GM13976 (cell line): ENCODE measurements at regions not wholly inside any gene's neighbourhood (a gene's known extent, or its start where the extent isn't known, plus 50 kb on each side); places are given as distances from the start of the nearest gene placed in this dataset.

ENCODE experiments used
- DNase-seq: peaks from one replicate; pipeline ENCODE4 v3.0.0; 2012; ENCODE audit warnings: low spot score
- in situ Hi-C: fragments of 300-500 bp; cut with MboI; formaldehyde crosslinking; loops from one replicate; pipeline ENCODE4 v1.12.0; 2022; ENCODE audit warnings: low sequenced_read_pairs, mixed read lengths, inconsistent platforms; ENCODE audit not compliant: unreplicated experiment
- TF ChIP-seq, protein P1 (sequence below): IDR thresholded peaks from 2 replicates; pipeline ENCODE4 v1.5.1; 2012; ENCODE audit warnings: borderline replicate concordance, mild to moderate bottlenecking; ENCODE audit not compliant: insufficient read depth; ENCODE audit errors: extremely low read depth, missing control alignments, control extremely low read depth

DNA sequence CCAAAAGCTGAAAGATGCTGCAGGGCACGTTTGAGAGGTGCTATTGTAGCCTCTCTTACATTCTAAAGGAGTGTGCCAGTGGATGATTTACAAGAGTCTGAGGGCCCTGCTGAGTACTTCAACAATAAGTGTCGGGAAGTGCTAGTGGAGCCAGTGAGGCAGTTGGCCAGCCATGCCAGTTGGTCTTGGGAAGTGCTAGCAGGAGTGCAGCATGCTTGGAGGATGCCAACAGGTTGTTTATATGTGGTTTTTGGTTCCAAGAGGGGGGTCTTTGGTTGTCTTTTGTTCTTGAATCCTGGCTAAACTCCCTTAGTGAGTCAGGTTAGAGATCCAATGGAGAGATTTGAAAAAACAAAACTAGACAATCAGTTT lies 335.3 kb downstream of the PABPC4L start:
- in situ Hi-C loops, result no loop called here
- TF ChIP-seq, protein P1, sequence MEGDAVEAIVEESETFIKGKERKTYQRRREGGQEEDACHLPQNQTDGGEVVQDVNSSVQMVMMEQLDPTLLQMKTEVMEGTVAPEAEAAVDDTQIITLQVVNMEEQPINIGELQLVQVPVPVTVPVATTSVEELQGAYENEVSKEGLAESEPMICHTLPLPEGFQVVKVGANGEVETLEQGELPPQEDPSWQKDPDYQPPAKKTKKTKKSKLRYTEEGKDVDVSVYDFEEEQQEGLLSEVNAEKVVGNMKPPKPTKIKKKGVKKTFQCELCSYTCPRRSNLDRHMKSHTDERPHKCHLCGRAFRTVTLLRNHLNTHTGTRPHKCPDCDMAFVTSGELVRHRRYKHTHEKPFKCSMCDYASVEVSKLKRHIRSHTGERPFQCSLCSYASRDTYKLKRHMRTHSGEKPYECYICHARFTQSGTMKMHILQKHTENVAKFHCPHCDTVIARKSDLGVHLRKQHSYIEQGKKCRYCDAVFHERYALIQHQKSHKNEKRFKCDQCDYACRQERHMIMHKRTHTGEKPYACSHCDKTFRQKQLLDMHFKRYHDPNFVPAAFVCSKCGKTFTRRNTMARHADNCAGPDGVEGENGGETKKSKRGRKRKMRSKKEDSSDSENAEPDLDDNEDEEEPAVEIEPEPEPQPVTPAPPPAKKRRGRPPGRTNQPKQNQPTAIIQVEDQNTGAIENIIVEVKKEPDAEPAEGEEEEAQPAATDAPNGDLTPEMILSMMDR, result no peak
- no peak for DNase-seq

DNA sequence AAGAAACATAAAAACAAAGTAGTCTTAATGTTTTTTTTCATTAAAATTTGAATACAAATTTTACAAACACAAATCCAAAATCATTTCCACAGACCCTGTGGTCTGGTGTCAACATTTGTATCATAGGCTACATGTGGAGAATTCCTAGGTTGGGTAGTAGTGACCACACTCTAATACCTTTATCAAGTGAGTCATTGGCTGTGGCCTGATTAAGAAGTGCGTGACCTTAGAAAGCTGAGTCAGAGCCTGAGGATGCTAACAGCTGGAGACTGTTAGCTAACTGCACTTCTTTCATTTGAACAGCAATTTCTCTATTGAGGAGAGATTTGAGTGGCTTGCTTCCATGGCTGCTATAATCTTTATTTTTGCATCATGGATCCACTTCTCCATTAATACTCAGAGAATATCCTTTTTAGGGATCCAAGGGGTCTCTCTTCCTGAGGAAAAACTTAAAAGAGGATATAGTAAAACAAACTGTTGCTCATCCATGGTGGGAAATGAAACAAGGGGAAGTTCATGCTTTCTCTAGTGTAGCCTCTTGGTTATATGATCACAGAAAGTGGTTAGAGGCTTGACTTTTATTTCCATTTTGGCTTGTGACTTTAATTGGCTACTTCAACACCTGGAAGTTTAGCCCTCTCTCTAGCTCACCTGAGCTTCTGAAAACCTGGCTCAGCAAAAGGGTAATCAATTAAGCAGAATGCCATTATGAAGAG lies 335.8 kb downstream of the PABPC4L start:
- DNase-seq, result no peak
- TF ChIP-seq, protein P1, result no peak
- in situ Hi-C loops, result no loop called here

DNA sequence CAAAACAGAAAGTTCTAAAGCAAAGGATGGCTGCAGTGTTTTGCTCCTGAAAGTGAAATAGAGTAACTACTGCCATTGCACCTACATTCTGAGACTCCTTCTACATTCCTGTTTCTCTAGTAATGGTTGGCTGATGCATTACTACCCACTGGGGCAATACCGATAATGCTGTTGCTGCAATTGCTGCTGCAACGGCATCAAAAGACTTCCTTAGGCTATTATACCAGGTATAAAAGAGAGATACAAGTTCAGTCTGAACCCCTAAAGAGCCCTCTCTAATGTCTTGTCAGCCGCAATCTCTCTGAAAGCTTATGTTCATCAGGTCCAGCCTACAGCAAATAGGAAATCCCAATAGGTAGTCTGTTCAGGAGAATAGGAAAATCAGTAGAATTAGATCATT lies 338.4 kb downstream of the PABPC4L start:
- TF ChIP-seq, protein P1, result no peak
- no peak for DNase-seq
- in situ Hi-C loops, result no loop called here

DNA sequence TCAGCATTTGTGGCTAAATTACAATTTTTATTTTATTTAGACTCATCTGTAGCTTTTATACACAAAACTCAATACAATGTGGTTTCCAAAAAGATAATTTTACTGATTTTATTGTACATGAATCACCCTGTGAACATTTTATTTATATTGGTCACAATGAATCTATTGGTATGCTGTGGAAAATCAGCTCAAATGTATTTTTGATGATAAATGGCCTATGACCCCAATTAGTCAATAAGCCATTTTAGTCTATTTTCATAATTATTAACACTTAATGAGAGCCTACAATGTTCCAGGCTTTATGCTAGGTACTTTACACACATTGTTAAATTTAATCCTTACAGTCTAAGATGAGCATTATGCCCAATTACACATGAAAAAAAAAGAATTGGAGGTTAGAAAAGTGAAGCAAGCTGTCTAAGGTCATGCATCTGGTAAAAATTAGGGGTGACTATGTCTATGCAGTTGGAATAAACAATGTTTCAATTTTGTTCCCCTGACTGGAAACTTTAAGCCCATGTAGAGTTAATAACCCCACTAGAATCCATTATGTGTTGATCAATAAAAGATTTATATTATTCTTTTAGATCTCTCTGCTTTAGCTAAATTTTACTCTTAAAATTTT lies 344.7 kb downstream of the PABPC4L start:
- in situ Hi-C loops, result no loop called here
- TF ChIP-seq, protein P1, result no peak
- DNase-seq, result no peak

DNA sequence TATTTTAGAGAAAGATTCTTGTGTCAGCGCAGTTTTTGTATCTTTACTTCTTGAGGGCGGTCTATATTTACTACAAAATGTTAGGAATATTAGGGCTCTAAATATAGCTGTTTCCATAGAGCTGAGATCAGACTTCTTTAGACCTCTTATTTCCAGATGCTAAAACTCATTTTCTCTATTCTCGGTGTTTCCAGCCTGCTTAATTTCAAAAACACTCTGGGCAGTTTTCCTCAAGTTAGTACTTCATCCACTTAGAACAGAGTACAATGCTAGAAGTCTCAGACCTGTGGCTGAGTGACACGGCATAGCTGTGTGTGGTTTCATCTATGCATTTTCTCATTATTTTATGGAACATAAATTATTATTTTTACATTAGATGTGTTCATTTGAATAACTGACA lies 346.6 kb downstream of the PABPC4L start:
- in situ Hi-C loops, result no loop called here
- no peak for DNase-seq
- TF ChIP-seq, protein P1, result no peak

DNA sequence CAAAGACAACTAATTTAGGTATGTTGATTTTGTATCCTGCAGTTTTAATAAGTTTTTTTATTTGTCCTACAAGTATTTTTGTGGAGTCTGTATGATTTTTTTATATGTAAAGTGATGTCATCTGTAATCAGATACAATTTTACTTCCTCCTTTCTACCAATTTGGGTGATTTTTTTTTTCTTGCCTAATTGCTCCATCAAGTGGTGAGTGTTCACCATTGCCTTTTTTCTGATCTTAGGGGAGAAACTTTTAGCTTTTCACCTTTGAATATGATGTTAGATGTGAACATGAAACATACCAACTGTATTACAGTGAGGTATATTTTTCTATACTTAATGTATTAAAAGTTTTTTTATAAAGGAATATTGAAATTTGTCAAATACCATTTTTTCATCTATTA lies 362.3 kb downstream of the PABPC4L start:
- in situ Hi-C loops, result no loop called here
- TF ChIP-seq, protein P1, result no peak
- no peak for DNase-seq
